Erythroblast (primary cell): ENCODE measurements at regions not wholly inside any gene's neighbourhood (a gene's known extent, or its start where the extent isn't known, plus 50 kb on each side); places are given as distances from the start of the nearest gene placed in this dataset.

Source experiments
- GATA1 ChIP-seq: IDR thresholded peaks from 2 replicates; pipeline ENCODE4 v1.6.1; 2011; ENCODE audit warnings: low read depth, mild to moderate bottlenecking, control low read depth, low read length, moderate library complexity
- POLR2A ChIP-seq: IDR thresholded peaks from 2 replicates; pipeline ENCODE4 v1.6.1; 2011; ENCODE audit warnings: mild to moderate bottlenecking, low read length

DNA sequence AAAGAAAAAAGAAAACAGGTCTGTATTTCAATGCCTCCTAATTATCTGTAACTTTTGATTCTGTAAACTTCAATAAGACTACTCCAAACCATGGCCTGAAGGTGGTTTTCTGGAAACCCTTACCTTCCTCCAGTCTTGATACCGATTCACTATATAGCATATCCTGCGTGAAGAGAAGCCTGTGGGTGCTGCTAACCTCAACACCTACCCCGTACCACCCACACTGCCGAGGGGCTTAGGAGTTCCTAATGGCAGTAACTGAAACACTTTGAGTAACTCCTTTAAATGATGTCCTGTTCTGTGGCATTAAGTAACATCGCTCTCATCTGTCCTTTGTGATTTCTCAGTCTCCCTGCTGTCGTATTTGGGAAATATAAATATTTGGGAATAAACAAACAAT is 104.5 kb upstream of the CARMIL1 start:
- TF ChIP-seq POLR2A, result no peak
- TF ChIP-seq GATA1, result no peak
